H1 (cell line): ENCODE measurements at regions not wholly inside any gene's neighbourhood (a gene's known extent, or its start where the extent isn't known, plus 50 kb on each side); places are given as distances from the start of the nearest gene placed in this dataset.

ENCODE experiments used
- CTCF ChIA-PET: fragments of 300-600 bp; sonication (Branson Sonifier 250); formaldehyde crosslinking; loops from one replicate; lab custom pipeline; 2021; ENCODE audit not compliant: partially characterized antibody; lab: Charles Lee
- POLR2A ChIA-PET: fragments of 300-600 bp; sonication (Branson Sonifier 250); formaldehyde crosslinking; loops from one replicate; lab custom pipeline; 2021; ENCODE audit warnings: inconsistent platforms; ENCODE audit not compliant: partially characterized antibody; lab: Charles Lee
- DNase-seq, 2 experiments: peaks; one replicate each; pipeline versions ENCODE4 v3.0.0 to v3.0.0-alpha.2; 2010 to 2022; ENCODE audit warnings: low spot score in 2 of 2, low read depth in 1 of 2, mixed read lengths in 1 of 2
- FAIRE-seq: peaks from 2 replicates; lab custom pipeline; 2011; peaks lifted over from hg19 to GRCh38; lab: Jason Lieb, UNC
- H2AFZ ChIP-seq: 2 replicates; pipeline ENCODE4 v1.8.1; 2012; ENCODE audit warnings: low read length, inconsistent platforms
- H2AK5ac ChIP-seq: 2 replicates; pipeline ENCODE4 v1.6.1; 2013; ENCODE audit warnings: low read depth, low read length
- H2BK120ac ChIP-seq: replicated peaks from 2 replicates; pipeline ENCODE3; 2013; ENCODE audit warnings: low read depth, low read length, inconsistent platforms
- H2BK12ac ChIP-seq: 2 replicates; pipeline ENCODE4 v1.6.1; 2013; ENCODE audit warnings: low read depth, low read length
- H2BK15ac ChIP-seq: 2 replicates; pipeline ENCODE4 v1.6.1; 2013; ENCODE audit warnings: low read length
- H2BK20ac ChIP-seq: 2 replicates; pipeline ENCODE4 v1.6.1; 2013; ENCODE audit warnings: low read length
- H2BK5ac ChIP-seq: 2 replicates; pipeline ENCODE4 v1.6.1; 2013; ENCODE audit warnings: low read depth, low read length
- H3K14ac ChIP-seq: 2 replicates; pipeline ENCODE4 v1.6.1; 2013; ENCODE audit warnings: inconsistent platforms; ENCODE audit not compliant: insufficient read length
- H3K18ac ChIP-seq: 2 replicates; pipeline ENCODE4 v1.6.1; 2013; ENCODE audit warnings: low read length; ENCODE audit errors: extremely low read depth
- H3K23ac ChIP-seq: 2 replicates; pipeline ENCODE4 v1.6.1; 2013; ENCODE audit warnings: inconsistent platforms; ENCODE audit not compliant: insufficient read length
- H3K23me2 ChIP-seq: 2 replicates; pipeline ENCODE4 v1.6.1; 2013; ENCODE audit warnings: low read depth, low read length
- H3K27ac ChIP-seq: 2 replicates; pipeline ENCODE4 v1.6.1; 2011; ENCODE audit warnings: low read depth, low read length, inconsistent platforms
- H3K27me3 ChIP-seq, 4 experiments: replicated peaks in 1 of 4; 1 replicate in 1 of 4; 2 replicates in 3 of 4; pipeline versions ENCODE4 v1.6.1 to v1.8.1; 2011 to 2013; ENCODE audit warnings: low read length in 3 of 4, mild to moderate bottlenecking in 3 of 4, inconsistent platforms in 2 of 4, mixed read lengths in 2 of 4, moderate library complexity in 1 of 4; ENCODE audit not compliant: control insufficient read depth in 3 of 4, insufficient read depth in 3 of 4; ENCODE audit errors: extremely low read depth in 1 of 4
- H3K36me3 ChIP-seq, 4 experiments: 2 replicates each; pipeline versions ENCODE4 v1.6.1 to v1.8.1; 2011 to 2013; ENCODE audit warnings: mild to moderate bottlenecking in 4 of 4, low read length in 3 of 4, moderate library complexity in 2 of 4, control low read depth in 1 of 4, inconsistent platforms in 1 of 4; ENCODE audit not compliant: insufficient read depth in 4 of 4, control insufficient read depth in 2 of 4
- H3K4ac ChIP-seq: replicated peaks from 2 replicates; pipeline ENCODE3; 2013; ENCODE audit warnings: low read length, low read depth, mixed read lengths, inconsistent platforms; ENCODE audit not compliant: insufficient read length
- H3K4me1 ChIP-seq, 4 experiments: replicated peaks in 1 of 4; 1 replicate in 1 of 4; 2 replicates in 3 of 4; pipeline versions ENCODE4 v1.6.1 to v1.8.1; 2011 to 2013; ENCODE audit warnings: low read length in 3 of 4, inconsistent platforms in 2 of 4, mixed read lengths in 1 of 4; ENCODE audit not compliant: insufficient read depth in 4 of 4, control insufficient read depth in 3 of 4
- H3K4me2 ChIP-seq, 2 experiments: 2 replicates each; pipeline versions ENCODE4 v1.6.1 to v1.8.1; 2011 to 2013; ENCODE audit warnings: low read depth in 2 of 2, low read length in 2 of 2, control low read depth in 1 of 2, inconsistent platforms in 1 of 2, mild to moderate bottlenecking in 1 of 2; ENCODE audit not compliant: insufficient read depth in 1 of 2
- H3K4me3 ChIP-seq, 4 experiments: fragments of 200-600, 300-600 bp in 1 of 4; sonication (generic), shearing (Covaris generic), sonication (Bioruptor Twin) in 1 of 4; 2 replicates each; pipeline versions ENCODE4 v1.5.1 to v1.8.1; 2011 to 2016; ENCODE audit warnings: low read length in 4 of 4, low read depth in 3 of 4, control low read depth in 2 of 4, inconsistent platforms in 2 of 4, mild to moderate bottlenecking in 2 of 4, mixed read lengths in 1 of 4, moderate library complexity in 1 of 4; ENCODE audit not compliant: insufficient read depth in 2 of 4; ENCODE audit errors: extremely low read depth in 1 of 4
- H3K56ac ChIP-seq: replicated peaks from 2 replicates; pipeline ENCODE3; 2013; ENCODE audit warnings: low read depth, mild to moderate bottlenecking, mixed read lengths, low read length, inconsistent platforms; ENCODE audit not compliant: insufficient read length
- H3K79me1 ChIP-seq: 2 replicates; pipeline ENCODE4 v1.6.1; 2013; ENCODE audit warnings: low read depth, low read length, control low read depth
- H3K79me2 ChIP-seq, 2 experiments: 2 replicates each; pipeline versions ENCODE4 v1.6.1 to v1.8.1; 2012 to 2013; ENCODE audit warnings: low read length in 2 of 2, mild to moderate bottlenecking in 2 of 2, inconsistent platforms in 1 of 2; ENCODE audit not compliant: insufficient read depth in 2 of 2, control insufficient read depth in 1 of 2
- H3K9ac ChIP-seq, 4 experiments: replicated peaks in 1 of 4; 1 replicate in 1 of 4; 2 replicates in 3 of 4; pipeline versions ENCODE4 v1.6.1 to v1.8.1; 2011 to 2013; ENCODE audit warnings: low read depth in 3 of 4, low read length in 3 of 4, control low read depth in 2 of 4, mild to moderate bottlenecking in 2 of 4, moderate library complexity in 2 of 4, inconsistent platforms in 1 of 4; ENCODE audit errors: extremely low read depth in 1 of 4
- H3K9me3 ChIP-seq, 2 experiments: 2 replicates each; pipeline versions ENCODE4 v1.6.1 to v1.8.1; 2012 to 2013; ENCODE audit warnings: mild to moderate bottlenecking in 2 of 2, moderate library complexity in 2 of 2, control low read depth in 1 of 2, inconsistent platforms in 1 of 2, low read depth in 1 of 2, low read length in 1 of 2, mixed read lengths in 1 of 2; ENCODE audit not compliant: insufficient read depth in 2 of 2
- H4K20me1 ChIP-seq, 2 experiments: replicated peaks in 1 of 2; 2 replicates each; pipeline versions ENCODE3 to v1.8.1; 2011 to 2013; ENCODE audit warnings: inconsistent platforms in 2 of 2, low read length in 2 of 2, mild to moderate bottlenecking in 1 of 2; ENCODE audit not compliant: insufficient read depth in 2 of 2, control insufficient read depth in 1 of 2
- H4K5ac ChIP-seq: 2 replicates; pipeline ENCODE4 v1.6.1; 2013; ENCODE audit warnings: low read length, low read depth, mixed read lengths, inconsistent platforms; ENCODE audit not compliant: insufficient read length
- H4K8ac ChIP-seq: 2 replicates; pipeline ENCODE4 v1.8.0; 2013; ENCODE audit warnings: mild to moderate bottlenecking, moderate library complexity, low read length, inconsistent platforms; ENCODE audit not compliant: insufficient read depth; ENCODE audit errors: extremely low read depth
- H4K91ac ChIP-seq: replicated peaks from 2 replicates; pipeline ENCODE3; 2013; ENCODE audit warnings: low read length, mixed read lengths, inconsistent platforms; ENCODE audit not compliant: insufficient read length
- ASH2L ChIP-seq: fragments of 200-600, 300-600 bp; sonication (generic); IDR thresholded peaks from one replicate; pipeline ENCODE4 v1.7.1; 2017; ENCODE audit warnings: low read length
- CTBP2 ChIP-seq: IDR thresholded peaks from 2 replicates; pipeline ENCODE4 v1.7.0; 2011; ENCODE audit warnings: borderline replicate concordance, mild to moderate bottlenecking, moderate library complexity, mixed read lengths, low read length; ENCODE audit not compliant: insufficient read depth, insufficient read length
- EGR1 ChIP-seq: IDR thresholded peaks from 2 replicates; pipeline ENCODE4 v1.6.1; 2011; ENCODE audit warnings: low read depth, low read length, borderline replicate concordance
- KDM1A ChIP-seq: fragments of 200-600, 300-600 bp; sonication (generic); IDR thresholded peaks from 2 replicates; pipeline ENCODE4 v1.7.1; 2016; ENCODE audit warnings: mild to moderate bottlenecking, low read length, borderline replicate concordance
- NANOG ChIP-seq: IDR thresholded peaks from 2 replicates; pipeline ENCODE4 v1.6.1; 2011; ENCODE audit warnings: low read length, low read depth, mild to moderate bottlenecking, inconsistent platforms; ENCODE audit not compliant: insufficient read depth, poor library complexity, severe bottlenecking
- RXRA ChIP-seq: IDR thresholded peaks from 2 replicates; pipeline ENCODE4 v1.6.1; 2011; ENCODE audit warnings: low read depth, mild to moderate bottlenecking, low read length, moderate library complexity; ENCODE audit not compliant: insufficient read depth
- SP1 ChIP-seq: IDR thresholded peaks from 2 replicates; pipeline ENCODE4 v1.6.1; 2011; ENCODE audit warnings: low read depth, low read length
- SP2 ChIP-seq: IDR thresholded peaks from 2 replicates; pipeline ENCODE4 v1.6.1; 2012; ENCODE audit warnings: mild to moderate bottlenecking, low read length, inconsistent platforms
- SUZ12 ChIP-seq: fragments of 200-600 bp; sonication (generic); IDR thresholded peaks from 2 replicates; pipeline ENCODE4 v1.6.1; 2012; ENCODE audit warnings: mild to moderate bottlenecking, inconsistent platforms, low read length, moderate library complexity, mixed read lengths
- WGBS, 2 experiments: shearing (Covaris generic) in 1 of 2; methylation state at CpG; one replicate each; pipeline versions ENCODE4 v1.1.6 to v1.1.7; 2013 to 2015; ENCODE audit warnings: low lambda C conversion rate in 2 of 2, mixed read lengths in 2 of 2, inconsistent platforms in 1 of 2, low coverage in 1 of 2, missing lambda C conversion rate in 1 of 2; ENCODE audit not compliant: insufficient replicate concordance in 2 of 2, insufficient coverage in 1 of 2, insufficient read length in 1 of 2; ENCODE audit errors: extremely low coverage in 1 of 2, missing lambda C conversion rate in 1 of 2; 5-methylcytosine and 5-hydroxymethylcytosine counted together
- TF ChIP-seq, protein P1 (sequence below): IDR thresholded peaks from 2 replicates; pipeline ENCODE4 v1.6.1; 2012; ENCODE audit warnings: inconsistent platforms

DNA sequence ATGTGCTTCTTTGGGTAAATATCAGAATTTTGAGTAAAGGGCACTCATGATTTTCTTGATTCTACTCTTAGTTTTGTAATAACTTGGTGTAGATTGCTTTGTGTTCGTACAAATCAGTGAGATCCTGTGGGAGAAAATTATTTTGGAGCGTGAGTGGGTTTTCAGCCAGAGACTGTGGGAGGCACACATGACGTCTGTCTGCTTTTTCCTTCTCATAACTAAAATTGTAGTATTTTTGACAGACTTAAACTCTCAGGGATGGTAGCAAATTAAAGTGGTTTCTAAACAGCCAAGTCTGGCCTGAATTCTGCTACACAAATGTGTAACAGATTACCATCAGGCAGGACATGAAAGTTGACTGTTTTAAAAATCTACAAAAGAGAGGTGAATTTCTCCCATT is 222.6 kb downstream of the OTOR start:
- no peak overlapping the region for H3K4me3 ChIP-seq
- WGBS, 2 experiments = 97% methylated on average over 3 of the region's 3 CpGs; no CpG with 5 or more reads in 1 of the 2 experiments
- no peak overlapping the region for H2BK15ac ChIP-seq
- no peak overlapping the region for H3K14ac ChIP-seq
- no peak overlapping the region for H2AK5ac ChIP-seq
- no peaks in the 10 kb centered on the region for H4K20me1 ChIP-seq
- H3K4me2 ChIP-seq = no peak overlapping the region
- DNase-seq (no peak), FAIRE-seq (no peak)
- H3K27me3 ChIP-seq = no peaks in the 10 kb centered on the region
- CTCF ChIA-PET = no interaction called here
- H4K5ac ChIP-seq = no peak overlapping the region
- no peak overlapping the region for H4K91ac ChIP-seq
- no peaks in the 10 kb centered on the region for H3K79me1 ChIP-seq
- H3K36me3 ChIP-seq = no peaks in the 10 kb centered on the region
- no peak overlapping the region for H3K27ac ChIP-seq
- no peaks in the 10 kb centered on the region for H3K4me1 ChIP-seq
- H3K23me2 ChIP-seq = no peaks in the 10 kb centered on the region
- no peak overlapping the region for H2AFZ ChIP-seq
- no peak overlapping the region for H3K18ac ChIP-seq
- no peak overlapping the region for H2BK12ac ChIP-seq
- H2BK5ac ChIP-seq = no peak overlapping the region
- no peak overlapping the region for H2BK120ac ChIP-seq
- H3K9ac ChIP-seq = no peak overlapping the region
- H3K79me2 ChIP-seq = no peaks in the 10 kb centered on the region
- H3K23ac ChIP-seq = no peak overlapping the region
- no peak for TF ChIP-seq NANOG
- no peak for TF ChIP-seq SP2
- TF ChIP-seq CTBP2 = no peak
- TF ChIP-seq, protein P1, sequence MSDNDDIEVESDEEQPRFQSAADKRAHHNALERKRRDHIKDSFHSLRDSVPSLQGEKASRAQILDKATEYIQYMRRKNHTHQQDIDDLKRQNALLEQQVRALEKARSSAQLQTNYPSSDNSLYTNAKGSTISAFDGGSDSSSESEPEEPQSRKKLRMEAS = no peak
- no peak for TF ChIP-seq SUZ12
- TF ChIP-seq ASH2L = no peak
- TF ChIP-seq KDM1A = no peak
- no peak for TF ChIP-seq EGR1
- TF ChIP-seq SP1 = no peak
- no peak for TF ChIP-seq RXRA
- peaks cover 0 to 2% of the 10 kb centered on the region in 2 experiments; a peak in 1 of 4 replicates for H3K9me3 ChIP-seq
- no peak overlapping the region for H3K56ac ChIP-seq
- POLR2A ChIA-PET = no interaction called here
- no peak overlapping the region for H4K8ac ChIP-seq
- H3K4ac ChIP-seq = no peak overlapping the region
- no peak overlapping the region for H2BK20ac ChIP-seq
